ENCODE measurements at regions not wholly inside any gene's neighbourhood (a gene's known extent, or its start where the extent isn't known, plus 50 kb on each side); places are given as distances from the start of the nearest gene placed in this dataset.

- Mint-ChIP-seq H3K4me3 (ENCODE audit: unreplicated experiment) (no peak overlapping the region), H3K4me1 (ENCODE audit: low read depth, unreplicated experiment) (no peaks in the 10 kb centered on the region), H3K27ac (ENCODE audit: unreplicated experiment) (no peak overlapping the region), H3K27me3 (ENCODE audit: insufficient read depth, unreplicated experiment) (no peaks in the 10 kb centered on the region), H3K9me3 (ENCODE audit: unreplicated experiment) (no peaks in the 10 kb centered on the region), H3K36me3 (ENCODE audit: insufficient read depth, unreplicated experiment) (no peaks in the 10 kb centered on the region)
- no TSS peak for BruUV-seq (replicated peaks)
- TF ChIP-seq CTCF (IDR thresholded peaks at IDR 0.05; ENCODE audit: insufficient read depth in 1 of 2, low read depth in 1 of 2, low read length in 1 of 2, severe bottlenecking in 1 of 2, unreplicated experiment in 1 of 2) = no peak
- no peaks in the 10 kb centered on the region for H3K4me1 ChIP-seq
- no peak for DNase-seq
- H3K9me3 ChIP-seq = no peaks in the 10 kb centered on the region
- no peaks in the 10 kb centered on the region for H3K36me3 ChIP-seq (ENCODE audit: control insufficient read depth, insufficient read depth, low read length)
- POLR2A ChIA-PET = no interaction called here
- no peak overlapping the region for H3K4me3 ChIP-seq (ENCODE audit: low read depth, low read length)
- no peaks in the 10 kb centered on the region for H3K27me3 ChIP-seq (replicated peaks; ENCODE audit: control insufficient read depth, insufficient read depth, low read length)
- CTCF ChIA-PET = no interaction called here
- intact Hi-C loops (cut with micrococcal nuclease; ENCODE audit: unreplicated experiment) = no loop called here
Observed at GRCh38 chr2:195018462-195018861, 638.6 kb upstream of the SLC39A10 start.

- no peaks in the 10 kb centered on the region for H3K36me3 Mint-ChIP-seq (ENCODE audit: insufficient read depth, unreplicated experiment)
- Histone ChIP-seq H3K4me3 (ENCODE audit: low read depth, low read length) (no peak overlapping the region), H3K4me1 (no peaks in the 10 kb centered on the region), H3K9me3 (no peaks in the 10 kb centered on the region), H3K36me3 (ENCODE audit: control insufficient read depth, insufficient read depth, low read length) (no peaks in the 10 kb centered on the region), H3K27me3 (replicated peaks; ENCODE audit: control insufficient read depth, insufficient read depth, low read length) (no peaks in the 10 kb centered on the region)
- H3K4me3 Mint-ChIP-seq (ENCODE audit: unreplicated experiment) = no peak overlapping the region
- ChIA-PET CTCF (no interaction called here), POLR2A (no interaction called here)
- H3K27me3 Mint-ChIP-seq (ENCODE audit: insufficient read depth, unreplicated experiment) = no peaks in the 10 kb centered on the region
- no peak for TF ChIP-seq CTCF (IDR thresholded peaks at IDR 0.05; ENCODE audit: insufficient read depth in 1 of 2, low read depth in 1 of 2, low read length in 1 of 2, severe bottlenecking in 1 of 2, unreplicated experiment in 1 of 2)
- no TSS peak for BruUV-seq (replicated peaks)
- no peaks in the 10 kb centered on the region for H3K9me3 Mint-ChIP-seq (ENCODE audit: unreplicated experiment)
- H3K27ac Mint-ChIP-seq (ENCODE audit: unreplicated experiment) = no peak overlapping the region
- DNase-seq = no peak
- intact Hi-C loops (cut with micrococcal nuclease; ENCODE audit: unreplicated experiment) = no loop called here
- no peaks in the 10 kb centered on the region for H3K4me1 Mint-ChIP-seq (ENCODE audit: low read depth, unreplicated experiment)
Observed at GRCh38 chr2:195017890-195018289, 639.1 kb upstream of the SLC39A10 start.

GRCh38 chr2:195016841-195017240 lies 640.2 kb upstream of the SLC39A10 start:
- Histone ChIP-seq H3K4me1 (no peaks in the 10 kb centered on the region), H3K36me3 (ENCODE audit: control insufficient read depth, insufficient read depth, low read length) (no peaks in the 10 kb centered on the region), H3K27me3 (replicated peaks; ENCODE audit: control insufficient read depth, insufficient read depth, low read length) (no peaks in the 10 kb centered on the region), H3K4me3 (ENCODE audit: low read depth, low read length) (no peak overlapping the region), H3K9me3 (no peaks in the 10 kb centered on the region)
- ChIA-PET POLR2A (no interaction called here), CTCF (no interaction called here)
- Mint-ChIP-seq H3K4me1 (ENCODE audit: low read depth, unreplicated experiment) (no peaks in the 10 kb centered on the region), H3K27me3 (ENCODE audit: insufficient read depth, unreplicated experiment) (no peaks in the 10 kb centered on the region), H3K9me3 (ENCODE audit: unreplicated experiment) (no peaks in the 10 kb centered on the region), H3K4me3 (ENCODE audit: unreplicated experiment) (no peak overlapping the region), H3K27ac (ENCODE audit: unreplicated experiment) (no peak overlapping the region), H3K36me3 (ENCODE audit: insufficient read depth, unreplicated experiment) (no peaks in the 10 kb centered on the region)
- TF ChIP-seq CTCF (IDR thresholded peaks at IDR 0.05; ENCODE audit: insufficient read depth in 1 of 2, low read depth in 1 of 2, low read length in 1 of 2, severe bottlenecking in 1 of 2, unreplicated experiment in 1 of 2) = no peak
- BruUV-seq (replicated peaks) = no TSS peak
- no peak for DNase-seq
- intact Hi-C loops (cut with micrococcal nuclease; ENCODE audit: unreplicated experiment) = no loop called here
